Activated CD4-positive, alpha-beta T cell treated with anti-CD3 and anti-CD28 coated beads for 24 hours (primary cell): ENCODE measurements at regions not wholly inside any gene's neighbourhood (a gene's known extent, or its start where the extent isn't known, plus 50 kb on each side); places are given as distances from the start of the nearest gene placed in this dataset.
A peak's percentile ranks its signal among the peaks of the same experiment; 100 is the strongest.
"Not testable (repeated sequence)": the region's sequence is repeated elsewhere in the genome, so short reads cannot be mapped to it uniquely, and the experiment has no call there.

ENCODE experiments used
- DNase-seq, 2 donors: peaks; one replicate each; pipeline ENCODE4 v3.0.0-alpha.2; 2020; ENCODE audit warnings: low read depth in 2 of 2

GRCh38 chr2:176424746-176425145 lies 155.5 kb downstream of the MTX2 start:
- no peak for DNase-seq

GRCh38 chr2:176427549-176427948 lies 158.3 kb downstream of the MTX2 start:
- DNase-seq = no peak

- DNase-seq = not testable (repeated sequence)
Measured at GRCh38 chr2:176428944-176429469, 159.8 kb downstream of the MTX2 start.

GRCh38 chr2:176432434-176432833 lies 163.2 kb downstream of the MTX2 start:
- no peak for DNase-seq

GRCh38 chr2:176435729-176436128 lies 166.5 kb downstream of the MTX2 start:
- DNase-seq = no peak

GRCh38 chr2:176443946-176444345 lies 174.7 kb downstream of the MTX2 start:
- DNase-seq = no peak

GRCh38 chr2:176445956-176446355 lies 176.7 kb downstream of the MTX2 start:
- DNase-seq = no peak

GRCh38 chr2:176446718-176447414 lies 177.6 kb downstream of the MTX2 start:
- DNase-seq = no peak

GRCh38 chr2:176447616-176448015 lies 178.4 kb downstream of the MTX2 start:
- DNase-seq = no peak

- DNase-seq = no peak
Measured at GRCh38 chr2:176449852-176450251, 180.6 kb downstream of the MTX2 start.

GRCh38 chr2:176453784-176454183 lies 184.5 kb downstream of the MTX2 start:
- DNase-seq = no peak

- DNase-seq = peak; percentile 76 to 79
Measured at GRCh38 chr2:176454893-176455815, 185.9 kb downstream of the MTX2 start.

- no peak for DNase-seq
Measured at GRCh38 chr2:176455816-176456291, 186.6 kb downstream of the MTX2 start.

GRCh38 chr2:176457481-176457880 lies 188.2 kb downstream of the MTX2 start:
- DNase-seq = no peak

- DNase-seq = no peak
Measured at GRCh38 chr2:176461098-176461808, 192.0 kb downstream of the MTX2 start.

- no peak for DNase-seq
Measured at GRCh38 chr2:176461809-176462670, 192.8 kb downstream of the MTX2 start.

- DNase-seq = no peak
Measured at GRCh38 chr2:176463546-176463945, 194.3 kb downstream of the MTX2 start.

GRCh38 chr2:176464886-176465564 lies 195.8 kb downstream of the MTX2 start:
- DNase-seq = no peak

- DNase-seq = no peak
Measured at GRCh38 chr2:176466918-176467452, 197.7 kb downstream of the MTX2 start.

- DNase-seq = no peak
Measured at GRCh38 chr2:176467595-176467994, 198.4 kb downstream of the MTX2 start.
